ENCODE measurements at regions not wholly inside any gene's neighbourhood (a gene's known extent, or its start where the extent isn't known, plus 50 kb on each side); places are given as distances from the start of the nearest gene placed in this dataset.
"Not testable (repeated sequence)": the region's sequence is repeated elsewhere in the genome, so short reads cannot be mapped to it uniquely, and the experiment has no call there.

- no peak for DNase-seq (ENCODE audit: low read depth)
Observed at GRCh38 chr6:169859978-169860703, 108.7 kb downstream of the ERMARD start.

DNA sequence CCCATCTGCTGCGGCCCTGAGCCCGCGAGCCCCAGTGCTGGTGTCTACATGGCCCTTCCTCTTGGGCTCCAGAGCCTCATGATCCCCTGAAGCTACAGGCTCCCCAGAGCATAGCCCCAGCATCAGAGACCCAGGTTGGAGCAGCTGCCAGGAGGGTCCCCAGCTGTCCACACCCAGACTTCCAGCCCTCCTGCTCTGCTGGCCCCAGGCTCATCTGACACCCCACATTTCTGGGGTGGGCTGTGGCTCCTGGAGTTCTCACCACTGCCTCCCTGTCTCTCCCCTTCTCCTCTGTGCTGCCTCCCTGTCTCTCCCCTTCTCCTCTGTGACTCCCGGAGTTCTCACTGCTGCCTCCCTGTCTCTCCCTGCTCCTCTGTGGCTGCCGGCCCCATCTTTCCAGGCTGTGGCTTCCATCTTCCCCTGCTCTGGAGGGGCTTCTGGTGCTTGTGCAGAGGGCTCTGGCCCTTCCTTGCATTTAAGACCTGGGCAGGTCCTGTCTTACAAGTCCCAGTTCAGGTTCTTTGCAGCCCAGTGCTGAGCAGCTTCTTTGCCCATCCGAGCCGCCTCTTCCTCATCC lies 108.1 kb downstream of the ERMARD start:
- no peak for DNase-seq (ENCODE audit: low read depth)

DNA sequence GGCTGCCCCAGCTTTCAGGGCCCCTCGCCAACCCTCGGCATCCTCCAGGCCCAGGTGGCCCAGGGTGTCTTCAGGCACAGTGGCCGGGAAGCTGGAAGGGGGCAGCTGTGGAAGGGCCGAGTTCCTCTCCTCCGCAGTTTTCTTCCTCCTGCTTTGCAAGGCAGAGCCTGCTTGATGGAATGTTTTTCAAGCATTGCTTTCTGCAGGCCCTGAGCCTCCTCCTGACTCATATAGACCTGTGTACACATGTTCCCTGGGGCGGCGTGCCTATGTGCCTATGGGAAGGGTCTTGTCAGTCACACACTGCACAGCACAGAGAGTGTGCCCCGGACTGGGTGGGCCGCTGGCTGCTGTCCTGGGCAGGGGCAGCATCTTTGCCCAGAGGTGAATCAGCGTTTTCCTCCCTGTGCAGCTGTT lies 107.5 kb downstream of the ERMARD start:
- no peak for DNase-seq (ENCODE audit: low read depth)

DNA sequence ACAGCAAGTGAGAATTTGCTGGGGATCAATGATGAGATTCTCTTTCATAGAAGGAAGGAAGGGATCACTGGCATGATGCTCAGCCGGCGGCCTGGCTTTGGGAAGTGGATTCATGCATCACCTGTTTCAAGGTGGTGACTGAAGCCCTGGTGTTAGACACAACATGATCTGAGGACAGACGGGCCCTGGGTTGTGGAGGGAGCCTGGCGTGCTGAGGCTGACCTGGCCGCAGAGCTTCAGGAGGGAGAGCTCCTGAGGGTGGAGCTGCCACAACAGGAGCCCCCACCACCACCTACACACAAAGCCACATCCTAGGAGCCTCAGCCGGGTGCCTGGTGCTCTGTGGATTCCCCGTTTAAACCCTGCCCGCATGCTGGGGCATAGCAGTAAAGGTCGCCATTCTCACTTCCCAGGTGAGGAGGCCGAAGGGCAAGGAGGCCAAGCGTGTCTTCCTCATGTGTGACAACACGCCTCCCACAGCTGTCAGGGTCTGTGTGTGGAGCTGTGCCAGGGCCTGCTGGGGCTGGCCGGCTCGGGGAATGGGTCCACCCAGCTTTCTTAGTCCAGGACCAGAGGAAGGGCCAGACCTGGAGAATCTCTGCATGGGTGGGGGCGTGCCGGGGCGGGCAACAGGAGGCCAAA lies 107.0 kb downstream of the ERMARD start:
- no peak for DNase-seq (ENCODE audit: low read depth)

GRCh38 chr6:169857343-169858292 lies 106.2 kb downstream of the ERMARD start:
- no peak for DNase-seq (ENCODE audit: low read depth)

GRCh38 chr6:169856442-169857342 lies 105.3 kb downstream of the ERMARD start:
- not testable (repeated sequence) for DNase-seq (ENCODE audit: low read depth)

DNA sequence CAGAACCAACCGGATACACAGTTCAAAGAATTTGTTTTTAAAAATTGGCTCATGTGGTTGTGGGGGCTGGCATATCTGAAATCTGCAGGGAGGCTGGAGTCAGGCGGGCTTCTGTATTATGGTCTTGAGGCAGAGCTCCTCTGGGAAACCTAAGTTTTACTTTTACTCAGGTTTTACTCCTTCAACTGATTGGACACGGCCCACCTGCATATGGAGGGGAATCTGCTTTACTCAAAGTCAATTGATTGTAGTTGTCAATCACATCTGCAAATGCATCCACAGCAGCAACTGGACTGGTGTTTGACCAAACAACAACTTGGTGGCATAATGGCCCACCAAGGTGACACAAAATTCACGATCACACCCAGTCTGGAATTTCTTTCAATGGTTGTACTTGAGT lies 103.4 kb downstream of the ERMARD start:
- no peak for DNase-seq (ENCODE audit: low read depth)

- no peak for DNase-seq (ENCODE audit: low read depth)
Observed at GRCh38 chr6:169854083-169854725, 102.8 kb downstream of the ERMARD start.

DNA sequence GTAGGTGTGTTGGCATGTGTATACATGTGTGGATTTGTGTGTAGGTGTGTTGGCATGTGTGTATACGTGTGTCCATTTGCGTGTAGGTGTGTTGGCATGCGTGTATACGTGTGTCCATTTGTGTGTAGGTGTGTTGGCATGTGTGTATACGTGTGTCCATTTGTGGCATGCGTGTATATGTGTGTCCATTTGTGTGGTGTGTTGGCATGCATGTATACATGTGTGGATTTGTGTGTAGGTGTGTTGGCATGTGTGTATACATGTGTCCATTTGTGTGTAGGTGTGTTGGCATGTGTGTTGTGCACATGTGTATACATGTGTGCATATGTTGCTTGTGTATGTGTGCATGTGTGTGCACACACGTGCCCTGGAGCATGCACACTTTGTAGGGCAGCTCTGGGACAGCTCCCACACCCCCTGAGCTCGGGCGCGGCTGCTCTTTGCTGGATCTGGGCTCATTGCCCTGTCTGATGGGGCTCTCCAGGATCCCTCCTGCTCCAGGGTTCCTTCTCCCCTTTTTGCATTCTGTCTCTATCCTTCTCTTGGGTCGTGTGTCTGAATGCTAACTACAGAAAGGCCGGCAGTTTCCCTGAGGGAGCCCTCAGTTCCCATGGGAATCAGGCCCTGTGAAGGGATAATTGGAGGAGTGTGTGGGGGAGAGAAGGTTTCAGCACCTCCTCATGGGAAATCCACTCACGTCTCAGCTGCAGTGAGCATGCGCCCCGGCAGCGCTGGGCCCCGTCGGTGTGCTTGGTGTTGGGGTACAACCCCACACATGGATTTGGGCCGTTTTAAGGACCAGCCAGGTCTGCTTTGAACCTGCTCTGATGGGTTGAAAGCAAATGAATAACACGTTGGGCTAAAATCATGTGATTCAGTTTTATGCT lies 102.0 kb downstream of the ERMARD start:
- DNase-seq (ENCODE audit: low read depth), result no peak

- DNase-seq (ENCODE audit: low read depth), result no peak
Observed at GRCh38 chr6:169852504-169853195, 101.2 kb downstream of the ERMARD start.

DNA sequence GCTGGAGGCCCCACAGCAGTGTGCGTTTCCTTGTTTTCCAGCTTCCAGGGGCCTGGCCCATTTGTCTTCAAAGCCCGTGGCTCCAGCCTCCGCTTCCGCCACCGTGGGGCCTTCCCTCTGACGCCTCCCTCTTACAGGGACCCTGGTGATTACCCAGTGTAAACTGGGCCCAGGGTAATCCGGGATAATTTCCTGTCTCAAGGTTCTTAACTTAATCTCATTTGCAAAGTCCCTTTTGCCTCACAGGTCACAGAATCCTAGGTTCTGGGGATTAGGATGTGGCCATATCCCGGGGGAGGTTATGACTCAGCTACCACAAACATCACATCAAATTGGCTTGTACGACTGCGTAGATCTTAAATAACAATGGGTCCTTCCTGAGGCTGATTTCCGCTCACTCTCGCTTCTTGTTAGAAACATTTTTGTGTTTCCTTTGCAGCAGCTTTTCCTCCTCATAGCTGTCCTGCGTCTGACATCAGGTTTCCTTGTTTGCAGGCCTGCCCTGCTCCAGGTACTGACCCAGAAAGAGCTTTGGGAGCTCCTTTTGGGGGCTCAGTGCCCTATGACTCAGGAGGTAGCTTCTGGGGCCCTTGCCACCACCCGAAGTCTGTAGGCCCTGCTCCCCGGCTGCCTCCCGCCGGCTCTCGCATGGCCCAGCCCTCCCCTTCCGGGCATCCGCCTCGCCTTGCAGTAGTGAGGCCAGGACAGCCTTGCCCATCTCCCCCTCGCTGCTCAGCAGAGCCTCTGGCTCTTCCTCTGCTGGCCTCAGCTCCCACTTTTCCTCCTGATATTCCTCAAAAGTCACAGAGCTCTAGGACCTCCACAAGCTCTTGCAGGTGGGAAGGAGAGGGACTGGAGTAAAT lies 100.5 kb downstream of the ERMARD start:
- DNase-seq (ENCODE audit: low read depth), result no peak

DNA sequence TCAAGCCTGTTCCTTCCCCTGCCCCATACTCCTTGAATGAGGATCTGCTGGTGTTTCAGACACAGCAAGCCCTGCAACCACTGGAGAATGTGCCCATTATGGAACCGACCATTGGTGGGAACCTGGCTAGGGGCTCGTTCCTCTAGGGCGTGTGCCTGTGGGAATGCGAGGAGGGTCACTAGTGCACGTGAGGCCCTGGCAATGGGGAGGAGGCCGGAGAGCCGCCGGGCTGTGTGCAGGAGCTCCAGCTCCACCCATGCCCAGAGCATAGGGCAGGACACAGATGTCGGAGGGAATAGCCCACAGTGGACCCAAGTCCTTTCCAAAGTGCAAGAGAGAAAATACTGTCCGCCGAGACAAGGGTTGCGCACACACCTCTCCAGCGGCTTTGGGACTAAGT lies 99.3 kb downstream of the ERMARD start:
- no peak for DNase-seq (ENCODE audit: low read depth)

DNA sequence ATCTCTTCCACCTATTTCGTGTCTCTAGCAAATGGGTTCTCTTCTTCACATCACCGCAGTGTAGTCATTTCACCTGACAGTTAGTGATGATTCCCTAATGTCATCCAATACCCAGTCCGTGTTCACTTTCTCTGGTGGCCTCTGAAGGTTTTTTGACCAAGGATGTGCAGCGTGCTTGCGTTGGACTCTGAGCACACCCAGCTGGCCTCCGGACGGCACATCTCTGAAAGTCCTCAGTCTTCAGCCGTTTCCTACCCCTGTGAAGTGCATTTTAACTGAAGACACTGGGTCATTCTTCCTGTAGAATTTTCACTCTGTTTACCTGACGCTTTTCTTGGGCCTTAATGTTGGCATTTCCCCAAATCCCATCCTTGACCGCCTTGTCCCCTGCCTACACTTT lies 98.7 kb downstream of the ERMARD start:
- DNase-seq (ENCODE audit: low read depth), result no peak

DNA sequence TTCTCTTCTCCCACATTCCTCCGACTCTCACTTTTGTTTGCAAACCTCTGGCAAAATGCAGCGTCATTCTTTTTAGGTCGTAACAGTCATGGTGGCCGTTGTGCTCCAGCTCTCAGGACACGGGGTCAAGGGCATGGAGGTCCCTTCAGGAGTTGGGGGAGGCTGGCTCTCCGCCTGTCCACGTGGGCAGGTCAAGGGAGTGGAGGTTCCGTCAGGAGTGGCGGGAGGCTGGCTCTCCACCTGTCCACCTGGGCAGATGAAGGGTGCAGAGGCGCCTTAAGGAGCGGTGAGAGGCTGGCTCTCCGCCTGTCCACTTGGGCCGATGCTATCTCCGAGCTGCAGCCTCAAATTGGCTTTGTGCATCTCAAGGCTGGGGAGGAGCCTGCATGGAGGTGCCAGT lies 98.0 kb downstream of the ERMARD start:
- DNase-seq (ENCODE audit: low read depth), result no peak

- DNase-seq (ENCODE audit: low read depth), result no peak
Observed at GRCh38 chr6:169848946-169849345, 97.5 kb downstream of the ERMARD start.

DNA sequence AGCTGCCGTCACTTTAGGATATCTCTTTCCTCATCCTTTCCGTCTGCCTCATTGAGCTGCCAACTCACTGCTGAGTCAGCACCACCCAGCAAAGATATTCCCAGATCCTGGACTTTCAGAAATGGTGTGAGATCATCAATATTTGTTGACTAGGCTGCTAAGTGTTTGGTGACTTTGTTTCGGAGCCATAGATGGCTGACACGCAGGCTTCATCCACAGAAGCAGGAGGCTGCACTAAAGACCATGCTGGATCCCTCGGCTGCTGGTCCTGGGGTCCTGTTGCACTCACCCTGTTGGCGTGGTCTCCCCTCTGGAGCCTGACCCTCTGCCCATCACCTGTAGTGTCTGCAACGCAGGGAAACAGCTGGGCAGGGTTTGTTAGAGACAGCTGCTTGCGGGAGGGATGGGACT lies 96.5 kb downstream of the ERMARD start:
- DNase-seq (ENCODE audit: low read depth), result no peak

GRCh38 chr6:169847141-169847674 lies 95.8 kb downstream of the ERMARD start:
- DNase-seq (ENCODE audit: low read depth), result no peak

Measured in stimulated activated CD4-positive, alpha-beta T cell treated with anti-CD3 and anti-CD28 coated beads, Interleukin-2, amount 100 ng/mL, for 4 hours (primary cell).